Suprapubic skin (tissue), 3 donors: ENCODE measurements at regions not wholly inside any gene's neighbourhood (a gene's known extent, or its start where the extent isn't known, plus 50 kb on each side); places are given as distances from the start of the nearest gene placed in this dataset.

Source experiments
- EP300 ChIP-seq: sonication (generic); formaldehyde crosslinking; IDR thresholded peaks from one replicate; pipeline ENCODE4 v1.6.1; 2017; ENCODE audit warnings: antibody characterized with exemption
- POLR2A ChIP-seq, 2 donors: fragments of 450-650 bp; IDR thresholded peaks; one replicate each; pipeline ENCODE4 v1.6.1; 2017; ENCODE audit warnings: antibody characterized with exemption in 2 of 2, mild to moderate bottlenecking in 2 of 2, moderate library complexity in 2 of 2
- TF ChIP-seq, protein P1 (sequence below), 2 donors: fragments of 200-600 bp in 1 of 2; fragments of 450-650 bp in 1 of 2; sonication (generic) in 1 of 2; IDR thresholded peaks; one replicate each; pipeline ENCODE4 v1.5.1; 2016 to 2019; ENCODE audit warnings: antibody characterized with exemption in 2 of 2, mild to moderate bottlenecking in 1 of 2, moderate library complexity in 1 of 2

DNA sequence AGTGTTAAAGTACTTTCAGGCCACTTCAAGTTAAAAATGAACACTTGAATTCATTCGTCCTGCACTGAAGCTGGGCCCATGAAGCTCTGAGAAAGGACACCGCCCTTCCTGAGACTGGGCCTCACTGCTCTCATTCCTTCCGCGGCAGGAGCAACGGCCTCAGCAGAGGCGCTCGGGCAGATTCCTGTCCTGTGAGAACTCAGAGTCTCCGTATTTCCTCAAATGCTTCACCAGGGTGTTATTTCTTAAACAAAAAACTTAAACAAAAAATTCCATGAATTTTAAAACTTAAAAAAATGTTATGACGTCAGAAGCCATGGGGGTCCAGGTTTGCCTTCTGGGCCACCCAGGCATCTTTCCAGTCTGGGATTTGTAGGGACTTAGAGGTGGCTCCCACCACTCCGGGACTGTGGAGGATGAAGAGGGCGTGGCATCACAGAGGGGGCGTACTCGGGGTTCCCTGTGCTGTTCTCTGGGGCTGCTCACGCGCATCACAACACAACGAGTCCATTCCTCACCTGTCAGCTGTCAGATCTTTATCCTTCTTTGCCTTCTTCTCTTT lies 115.9 kb upstream of the ASB18 start:
- TF ChIP-seq, protein P1, sequence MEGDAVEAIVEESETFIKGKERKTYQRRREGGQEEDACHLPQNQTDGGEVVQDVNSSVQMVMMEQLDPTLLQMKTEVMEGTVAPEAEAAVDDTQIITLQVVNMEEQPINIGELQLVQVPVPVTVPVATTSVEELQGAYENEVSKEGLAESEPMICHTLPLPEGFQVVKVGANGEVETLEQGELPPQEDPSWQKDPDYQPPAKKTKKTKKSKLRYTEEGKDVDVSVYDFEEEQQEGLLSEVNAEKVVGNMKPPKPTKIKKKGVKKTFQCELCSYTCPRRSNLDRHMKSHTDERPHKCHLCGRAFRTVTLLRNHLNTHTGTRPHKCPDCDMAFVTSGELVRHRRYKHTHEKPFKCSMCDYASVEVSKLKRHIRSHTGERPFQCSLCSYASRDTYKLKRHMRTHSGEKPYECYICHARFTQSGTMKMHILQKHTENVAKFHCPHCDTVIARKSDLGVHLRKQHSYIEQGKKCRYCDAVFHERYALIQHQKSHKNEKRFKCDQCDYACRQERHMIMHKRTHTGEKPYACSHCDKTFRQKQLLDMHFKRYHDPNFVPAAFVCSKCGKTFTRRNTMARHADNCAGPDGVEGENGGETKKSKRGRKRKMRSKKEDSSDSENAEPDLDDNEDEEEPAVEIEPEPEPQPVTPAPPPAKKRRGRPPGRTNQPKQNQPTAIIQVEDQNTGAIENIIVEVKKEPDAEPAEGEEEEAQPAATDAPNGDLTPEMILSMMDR (IDR thresholded peaks at IDR 0.05), result no peak
- no peak for TF ChIP-seq POLR2A (IDR thresholded peaks at IDR 0.05)
- no peak for TF ChIP-seq EP300
